GM23338 (cell line): ENCODE measurements at regions not wholly inside any gene's neighbourhood (a gene's known extent, or its start where the extent isn't known, plus 50 kb on each side); places are given as distances from the start of the nearest gene placed in this dataset.

Experiments
- CREB1 ChIP-seq: fragments of 250-450 bp; sonication (Bioruptor Pico); IDR thresholded peaks from 2 replicates; pipeline ENCODE4 v1.5.0; 2020; ENCODE audit warnings: low read depth, mild to moderate bottlenecking, moderate library complexity
- EZH2 ChIP-seq: fragments of 200-600 bp; sonication (generic); IDR thresholded peaks from one replicate; pipeline ENCODE4 v1.8.0; 2017; ENCODE audit warnings: antibody characterized with exemption, mild to moderate bottlenecking, low read depth; ENCODE audit not compliant: unreplicated experiment
- EZH2phosphoT487 ChIP-seq: fragments of 200-600 bp; sonication (generic); IDR thresholded peaks from one replicate; pipeline ENCODE4 v1.8.1; 2018; ENCODE audit warnings: antibody characterized with exemption; ENCODE audit not compliant: unreplicated experiment
- JUNB ChIP-seq: IDR thresholded peaks from one replicate; pipeline ENCODE4 v1.6.1; 2016; ENCODE audit warnings: antibody characterized with exemption; ENCODE audit not compliant: unreplicated experiment
- NANOG ChIP-seq: IDR thresholded peaks from 2 replicates; pipeline ENCODE4 v1.6.1; 2016; ENCODE audit warnings: antibody characterized with exemption, borderline replicate concordance
- POLR2AphosphoS5 ChIP-seq: IDR thresholded peaks from 2 replicates; pipeline ENCODE4 v1.6.1; 2016; ENCODE audit warnings: antibody characterized with exemption, low read depth
- ZNF114 ChIP-seq: fragments of 250-450 bp; sonication (Bioruptor Pico); IDR thresholded peaks from 2 replicates; pipeline ENCODE4 v1.5.0; 2020; ENCODE audit warnings: mild to moderate bottlenecking, moderate library complexity
- TF ChIP-seq, protein P1 (sequence below): IDR thresholded peaks from one replicate; pipeline ENCODE4 v1.6.1; 2018; ENCODE audit warnings: antibody characterized with exemption; ENCODE audit not compliant: unreplicated experiment
- TF ChIP-seq, protein P2 (sequence below), 2 experiments: fragments of 200-600 bp in 1 of 2; sonication (generic) in 1 of 2; conservative IDR thresholded peaks; 2 replicates each; pipeline versions ENCODE4 v1.5.1 to v1.6.1; 2016 to 2017; ENCODE audit warnings: antibody characterized with exemption in 2 of 2, low read depth in 2 of 2, mild to moderate bottlenecking in 2 of 2, moderate library complexity in 1 of 2

DNA sequence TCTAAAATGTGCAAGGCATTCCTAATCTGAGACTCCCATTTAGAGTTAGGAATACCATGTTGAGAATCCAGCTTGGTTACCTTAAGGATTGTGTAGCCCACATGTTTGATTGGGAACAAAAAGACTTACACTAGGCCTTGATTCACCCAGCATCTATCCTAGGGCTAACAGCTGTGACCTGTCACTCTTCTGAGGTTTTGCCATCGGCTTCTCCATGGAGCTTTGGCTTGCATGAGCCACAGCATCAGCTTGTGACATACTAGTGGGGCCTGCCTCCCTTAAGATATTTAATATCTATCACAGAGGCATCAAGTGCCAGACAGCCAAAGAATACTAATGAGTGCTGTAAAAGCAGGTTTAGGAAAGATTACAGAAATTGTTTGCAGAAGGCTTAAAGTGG, 241.3 kb upstream of the UBE2E3 start:
- TF ChIP-seq, protein P1, sequence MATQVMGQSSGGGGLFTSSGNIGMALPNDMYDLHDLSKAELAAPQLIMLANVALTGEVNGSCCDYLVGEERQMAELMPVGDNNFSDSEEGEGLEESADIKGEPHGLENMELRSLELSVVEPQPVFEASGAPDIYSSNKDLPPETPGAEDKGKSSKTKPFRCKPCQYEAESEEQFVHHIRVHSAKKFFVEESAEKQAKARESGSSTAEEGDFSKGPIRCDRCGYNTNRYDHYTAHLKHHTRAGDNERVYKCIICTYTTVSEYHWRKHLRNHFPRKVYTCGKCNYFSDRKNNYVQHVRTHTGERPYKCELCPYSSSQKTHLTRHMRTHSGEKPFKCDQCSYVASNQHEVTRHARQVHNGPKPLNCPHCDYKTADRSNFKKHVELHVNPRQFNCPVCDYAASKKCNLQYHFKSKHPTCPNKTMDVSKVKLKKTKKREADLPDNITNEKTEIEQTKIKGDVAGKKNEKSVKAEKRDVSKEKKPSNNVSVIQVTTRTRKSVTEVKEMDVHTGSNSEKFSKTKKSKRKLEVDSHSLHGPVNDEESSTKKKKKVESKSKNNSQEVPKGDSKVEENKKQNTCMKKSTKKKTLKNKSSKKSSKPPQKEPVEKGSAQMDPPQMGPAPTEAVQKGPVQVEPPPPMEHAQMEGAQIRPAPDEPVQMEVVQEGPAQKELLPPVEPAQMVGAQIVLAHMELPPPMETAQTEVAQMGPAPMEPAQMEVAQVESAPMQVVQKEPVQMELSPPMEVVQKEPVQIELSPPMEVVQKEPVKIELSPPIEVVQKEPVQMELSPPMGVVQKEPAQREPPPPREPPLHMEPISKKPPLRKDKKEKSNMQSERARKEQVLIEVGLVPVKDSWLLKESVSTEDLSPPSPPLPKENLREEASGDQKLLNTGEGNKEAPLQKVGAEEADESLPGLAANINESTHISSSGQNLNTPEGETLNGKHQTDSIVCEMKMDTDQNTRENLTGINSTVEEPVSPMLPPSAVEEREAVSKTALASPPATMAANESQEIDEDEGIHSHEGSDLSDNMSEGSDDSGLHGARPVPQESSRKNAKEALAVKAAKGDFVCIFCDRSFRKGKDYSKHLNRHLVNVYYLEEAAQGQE = no peak
- TF ChIP-seq, protein P2, sequence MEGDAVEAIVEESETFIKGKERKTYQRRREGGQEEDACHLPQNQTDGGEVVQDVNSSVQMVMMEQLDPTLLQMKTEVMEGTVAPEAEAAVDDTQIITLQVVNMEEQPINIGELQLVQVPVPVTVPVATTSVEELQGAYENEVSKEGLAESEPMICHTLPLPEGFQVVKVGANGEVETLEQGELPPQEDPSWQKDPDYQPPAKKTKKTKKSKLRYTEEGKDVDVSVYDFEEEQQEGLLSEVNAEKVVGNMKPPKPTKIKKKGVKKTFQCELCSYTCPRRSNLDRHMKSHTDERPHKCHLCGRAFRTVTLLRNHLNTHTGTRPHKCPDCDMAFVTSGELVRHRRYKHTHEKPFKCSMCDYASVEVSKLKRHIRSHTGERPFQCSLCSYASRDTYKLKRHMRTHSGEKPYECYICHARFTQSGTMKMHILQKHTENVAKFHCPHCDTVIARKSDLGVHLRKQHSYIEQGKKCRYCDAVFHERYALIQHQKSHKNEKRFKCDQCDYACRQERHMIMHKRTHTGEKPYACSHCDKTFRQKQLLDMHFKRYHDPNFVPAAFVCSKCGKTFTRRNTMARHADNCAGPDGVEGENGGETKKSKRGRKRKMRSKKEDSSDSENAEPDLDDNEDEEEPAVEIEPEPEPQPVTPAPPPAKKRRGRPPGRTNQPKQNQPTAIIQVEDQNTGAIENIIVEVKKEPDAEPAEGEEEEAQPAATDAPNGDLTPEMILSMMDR (conservative IDR thresholded peaks at IDR 0.05; ENCODE audit: low read depth in 2 of 2) = no peak
- no peak for TF ChIP-seq EZH2phosphoT487
- TF ChIP-seq POLR2AphosphoS5 = no peak
- TF ChIP-seq JUNB = no peak
- no peak for TF ChIP-seq CREB1 (CRISPR knock-in tag)
- no peak for TF ChIP-seq EZH2
- TF ChIP-seq NANOG = no peak
- no peak for TF ChIP-seq ZNF114
